Adipocyte (in vitro differentiated cells): ENCODE measurements at regions not wholly inside any gene's neighbourhood (a gene's known extent, or its start where the extent isn't known, plus 50 kb on each side); places are given as distances from the start of the nearest gene placed in this dataset.

Source experiments
- DNase-seq: peaks from one replicate; pipeline ENCODE4 v3.0.0-alpha.2; 2015; ENCODE audit warnings: low read depth
- H3K27me3 ChIP-seq: replicated peaks from 2 replicates; pipeline ENCODE4 v1.7.0; 2013; ENCODE audit warnings: mild to moderate bottlenecking, low read length, moderate library complexity; ENCODE audit not compliant: control insufficient read depth, insufficient read depth
- H3K36me3 ChIP-seq: 2 replicates; pipeline ENCODE4 v1.7.0; 2013; ENCODE audit warnings: low read length, mild to moderate bottlenecking, moderate library complexity; ENCODE audit not compliant: control insufficient read depth, insufficient read depth, severe bottlenecking
- H3K4me1 ChIP-seq: 2 replicates; pipeline ENCODE4 v1.7.0; 2013; ENCODE audit warnings: mild to moderate bottlenecking, low read length, moderate library complexity; ENCODE audit not compliant: control insufficient read depth, insufficient read depth
- H3K4me3 ChIP-seq: 2 replicates; pipeline ENCODE4 v1.7.0; 2013; ENCODE audit warnings: mild to moderate bottlenecking, low read length, moderate library complexity
- H3K9ac ChIP-seq: 2 replicates; pipeline ENCODE4 v1.7.0; 2013; ENCODE audit warnings: mild to moderate bottlenecking, low read length, moderate library complexity
- H3K9me3 ChIP-seq: 2 replicates; pipeline ENCODE4 v1.7.0; 2013; ENCODE audit warnings: mild to moderate bottlenecking, low read length, moderate library complexity; ENCODE audit not compliant: control insufficient read depth

DNA sequence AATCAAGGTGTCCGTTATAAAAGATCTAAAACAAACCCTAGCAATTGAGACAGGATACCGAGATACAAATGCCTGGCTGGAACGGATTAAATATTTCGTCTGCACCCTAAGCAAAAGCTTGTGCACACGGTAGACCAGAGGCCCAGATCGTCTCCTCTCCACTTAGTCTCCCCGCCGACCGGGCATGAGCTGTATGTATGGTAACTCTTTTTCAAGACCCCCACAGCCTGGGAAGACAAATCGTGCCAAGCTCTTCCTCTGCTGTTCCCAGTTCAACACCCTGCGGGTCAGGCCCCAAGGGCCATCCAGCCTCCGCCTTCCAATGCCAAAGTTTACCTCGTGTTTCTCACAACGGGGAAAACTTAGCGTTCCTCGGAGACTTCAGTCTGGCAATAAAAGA, 285.7 kb upstream of the GALNT17 start:
- H3K27me3 ChIP-seq = no peaks in the 10 kb centered on the region
- no peaks in the 10 kb centered on the region for H3K36me3 ChIP-seq
- no peak overlapping the region for H3K9ac ChIP-seq
- DNase-seq = no peak
- no peaks in the 10 kb centered on the region for H3K4me1 ChIP-seq
- H3K9me3 ChIP-seq = peaks cover 12% of the 10 kb centered on the region
- H3K4me3 ChIP-seq = no peak overlapping the region

DNA sequence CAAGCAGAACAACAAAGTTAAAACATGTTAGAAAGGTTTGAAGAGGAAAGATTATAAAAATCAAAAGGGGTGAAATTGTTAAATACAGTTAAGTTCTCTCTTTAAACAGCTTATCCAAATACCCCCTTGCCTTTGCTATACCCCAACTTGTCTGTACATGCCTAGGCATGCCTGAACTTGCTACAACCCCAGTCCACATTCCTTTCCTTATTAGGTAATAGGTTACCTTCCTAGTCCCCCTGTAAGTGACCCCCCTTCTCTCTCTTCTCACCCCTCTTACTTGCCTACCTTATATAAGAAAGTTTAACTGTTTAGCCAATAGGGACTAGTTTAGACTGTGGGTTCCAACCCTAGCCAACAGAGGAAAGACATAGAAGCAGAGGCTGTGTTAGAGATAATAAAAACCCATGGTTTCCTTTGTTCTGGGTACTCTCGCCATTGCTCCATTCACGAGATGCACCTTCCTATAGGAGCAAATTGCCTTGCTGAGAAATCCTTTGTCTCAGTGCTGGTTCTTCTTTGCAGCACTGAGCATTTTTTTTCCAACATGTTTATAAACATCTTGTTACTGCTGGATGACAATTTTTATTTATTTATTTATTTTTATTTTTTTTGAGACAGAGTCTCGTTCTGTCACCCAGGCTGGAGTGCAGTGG, 282.2 kb upstream of the GALNT17 start:
- H3K4me1 ChIP-seq = no peaks in the 10 kb centered on the region
- no peak overlapping the region for H3K9ac ChIP-seq
- no peak overlapping the region for H3K4me3 ChIP-seq
- H3K27me3 ChIP-seq = no peaks in the 10 kb centered on the region
- no peaks in the 10 kb centered on the region for H3K36me3 ChIP-seq
- DNase-seq = no peak
- peaks cover 12% of the 10 kb centered on the region for H3K9me3 ChIP-seq

DNA sequence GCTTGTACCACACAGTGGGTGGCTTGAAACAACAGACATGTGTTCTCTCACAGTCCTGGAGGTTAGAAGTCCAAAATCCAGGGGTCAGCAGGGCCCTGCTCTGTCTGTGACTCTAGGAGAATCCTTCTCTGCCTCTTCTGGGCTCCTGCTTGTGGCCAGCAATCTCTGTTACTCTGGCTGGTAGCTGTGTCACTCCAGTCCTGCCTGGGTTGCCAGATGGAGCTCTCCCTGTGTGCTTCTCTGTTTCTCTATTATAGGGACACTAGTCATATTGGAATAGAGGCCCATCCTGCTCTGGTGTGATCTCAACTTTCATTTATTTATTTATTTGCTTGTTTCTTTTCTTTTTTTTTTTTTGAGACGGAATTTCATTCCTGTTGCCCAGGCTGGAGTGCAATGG, 276.6 kb upstream of the GALNT17 start:
- no peak for DNase-seq
- Histone ChIP-seq H3K9ac (no peak overlapping the region), H3K36me3 (no peaks in the 10 kb centered on the region), H3K4me3 (no peak overlapping the region), H3K4me1 (no peaks in the 10 kb centered on the region), H3K9me3 (no peaks in the 10 kb centered on the region), H3K27me3 (no peaks in the 10 kb centered on the region)

DNA sequence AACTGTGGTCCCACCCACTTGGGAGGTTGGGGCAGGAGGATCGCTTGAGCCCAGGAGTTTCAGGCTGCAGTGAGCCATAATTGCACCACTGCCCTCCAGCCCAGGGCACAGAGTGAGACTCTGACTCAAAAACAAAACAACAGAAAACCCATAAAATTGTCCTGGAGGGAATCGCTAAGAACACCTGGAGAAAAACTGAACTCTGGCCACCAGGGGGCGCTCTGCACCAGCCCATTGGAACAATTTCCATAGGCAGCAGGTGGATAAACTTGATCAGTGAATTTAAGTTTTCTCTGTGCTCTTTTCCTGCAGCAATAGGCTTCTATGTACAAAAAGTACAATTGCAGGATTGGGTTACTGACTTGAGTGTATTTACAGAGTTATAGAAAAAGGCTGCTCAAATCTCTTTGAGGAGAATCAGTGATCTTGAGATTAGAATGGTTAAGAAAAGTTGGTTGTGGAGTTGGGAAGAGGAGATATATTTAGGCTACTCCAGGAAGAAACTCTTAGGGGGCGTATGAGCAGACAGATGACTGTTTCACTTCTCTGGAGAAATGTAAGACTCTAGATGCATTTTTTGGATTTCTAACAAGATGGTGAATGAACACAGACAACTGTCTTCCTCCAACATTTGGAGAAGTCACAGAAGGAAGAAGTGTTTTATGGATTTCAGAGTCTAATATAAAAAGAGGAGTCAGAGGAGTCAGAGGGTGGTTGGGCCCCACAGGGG, 274.9 kb upstream of the GALNT17 start:
- H3K4me3 ChIP-seq = no peak overlapping the region
- H3K9me3 ChIP-seq = peaks cover 10% of the 10 kb centered on the region
- no peaks in the 10 kb centered on the region for H3K36me3 ChIP-seq
- no peaks in the 10 kb centered on the region for H3K4me1 ChIP-seq
- peak; percentile 75 for DNase-seq
- H3K9ac ChIP-seq = no peak overlapping the region
- H3K27me3 ChIP-seq = no peaks in the 10 kb centered on the region

DNA sequence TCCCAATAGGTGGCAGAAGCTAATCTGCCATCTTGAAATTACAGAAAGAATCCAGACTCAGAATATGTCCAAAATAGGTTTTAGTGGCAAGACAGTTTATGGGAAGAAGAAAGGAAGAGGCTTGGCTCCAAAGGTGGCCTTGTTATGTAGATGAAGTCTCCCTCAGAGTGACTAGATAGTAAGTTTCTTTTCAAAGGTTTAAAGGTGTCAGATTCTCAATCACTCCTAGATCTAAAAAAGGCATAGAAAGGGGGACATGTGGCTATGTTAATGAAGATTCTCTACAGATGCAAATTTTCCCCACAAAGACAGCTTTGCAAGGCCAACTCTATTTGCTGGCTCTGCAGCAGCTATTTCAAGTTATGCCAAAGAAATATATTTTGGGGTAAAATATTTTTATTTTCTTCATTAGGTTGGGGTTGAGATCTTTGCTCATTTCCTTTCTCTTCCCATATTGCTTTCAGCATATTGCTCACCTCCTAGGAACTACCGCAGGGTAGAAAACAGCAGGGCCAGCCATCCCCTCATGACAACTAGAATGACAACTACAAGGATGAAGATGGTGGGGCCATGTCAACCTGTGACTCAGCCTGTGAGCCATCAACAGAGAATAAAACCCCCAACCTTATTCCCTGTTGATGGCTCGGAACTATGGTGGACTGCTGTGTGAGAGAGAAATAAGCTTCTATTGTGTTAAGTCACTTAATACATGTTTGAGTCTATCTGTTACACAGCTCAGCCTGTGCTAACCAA, 274.0 kb upstream of the GALNT17 start:
- H3K27me3 ChIP-seq = no peaks in the 10 kb centered on the region
- no peak for DNase-seq
- peaks cover 11% of the 10 kb centered on the region for H3K9me3 ChIP-seq
- no peak overlapping the region for H3K9ac ChIP-seq
- H3K4me1 ChIP-seq = no peaks in the 10 kb centered on the region
- H3K4me3 ChIP-seq = no peak overlapping the region
- no peaks in the 10 kb centered on the region for H3K36me3 ChIP-seq

DNA sequence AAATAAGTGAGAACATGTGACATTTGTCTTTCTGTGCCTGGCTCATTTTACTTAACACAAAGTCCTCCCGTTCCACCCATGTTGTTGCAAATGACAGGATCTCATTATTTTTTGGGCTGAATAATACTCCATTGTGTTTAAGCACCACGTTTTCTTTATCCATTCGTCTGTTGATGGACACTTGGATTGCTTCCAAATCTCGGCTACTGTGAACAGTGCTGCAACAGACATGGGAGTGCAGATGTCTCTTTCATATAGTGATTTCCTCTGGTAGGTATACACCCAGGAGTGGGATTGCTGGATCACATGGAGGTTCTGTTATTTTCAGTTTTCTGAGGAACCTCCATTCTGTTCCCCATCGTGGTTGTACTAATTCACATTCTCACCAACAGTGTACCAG, 264.4 kb upstream of the GALNT17 start:
- H3K4me1 ChIP-seq = no peaks in the 10 kb centered on the region
- H3K9me3 ChIP-seq = peaks cover 3% of the 10 kb centered on the region
- no peaks in the 10 kb centered on the region for H3K27me3 ChIP-seq
- H3K9ac ChIP-seq = no peak overlapping the region
- DNase-seq = no peak
- no peak overlapping the region for H3K4me3 ChIP-seq
- H3K36me3 ChIP-seq = no peaks in the 10 kb centered on the region

DNA sequence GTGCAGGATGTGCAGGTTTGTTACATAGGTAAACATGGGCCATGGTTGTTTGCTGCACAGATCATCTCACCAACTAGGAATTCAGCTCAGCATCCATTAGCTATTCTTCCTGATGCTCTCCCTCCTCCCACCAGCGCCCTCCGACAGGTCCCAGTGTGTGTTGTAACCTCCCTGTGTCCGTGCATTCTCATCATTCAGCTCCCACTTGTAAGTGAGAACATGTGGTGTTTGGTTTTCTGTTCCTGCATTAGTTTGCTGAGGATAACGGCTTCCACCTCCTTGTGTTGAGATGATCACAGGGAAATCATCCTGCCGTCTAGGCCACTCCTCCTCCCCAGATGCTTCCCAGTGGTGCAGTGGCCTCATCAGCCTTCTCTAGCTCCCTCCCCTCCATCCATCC, 261.6 kb upstream of the GALNT17 start:
- no peaks in the 10 kb centered on the region for H3K36me3 ChIP-seq
- H3K27me3 ChIP-seq = no peaks in the 10 kb centered on the region
- no peak for DNase-seq
- H3K4me3 ChIP-seq = no peak overlapping the region
- no peaks in the 10 kb centered on the region for H3K4me1 ChIP-seq
- no peak overlapping the region for H3K9ac ChIP-seq
- no peaks in the 10 kb centered on the region for H3K9me3 ChIP-seq

DNA sequence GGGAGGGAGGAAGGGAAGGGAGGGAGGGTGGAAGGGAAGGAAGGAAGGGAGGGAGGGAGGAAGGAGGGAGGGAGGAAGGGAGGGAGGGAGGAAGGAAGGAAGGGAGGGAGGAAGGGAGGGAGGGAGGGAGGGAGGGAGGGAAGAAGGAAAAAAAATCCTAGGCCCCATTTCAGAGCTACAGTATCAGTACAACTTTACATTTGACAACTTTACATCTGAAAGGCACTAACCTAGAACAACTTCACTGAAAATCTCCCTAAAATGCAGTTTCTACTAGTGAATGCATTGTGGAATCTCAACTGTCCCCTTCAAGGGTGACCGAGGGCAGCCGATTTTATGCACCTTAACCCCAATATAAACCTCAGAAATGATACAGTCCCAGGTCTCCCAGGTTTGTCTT, 259.8 kb upstream of the GALNT17 start:
- H3K4me1 ChIP-seq = no peaks in the 10 kb centered on the region
- H3K9me3 ChIP-seq = no peaks in the 10 kb centered on the region
- H3K36me3 ChIP-seq = no peaks in the 10 kb centered on the region
- no peak overlapping the region for H3K9ac ChIP-seq
- DNase-seq = no peak
- no peaks in the 10 kb centered on the region for H3K27me3 ChIP-seq
- no peak overlapping the region for H3K4me3 ChIP-seq

DNA sequence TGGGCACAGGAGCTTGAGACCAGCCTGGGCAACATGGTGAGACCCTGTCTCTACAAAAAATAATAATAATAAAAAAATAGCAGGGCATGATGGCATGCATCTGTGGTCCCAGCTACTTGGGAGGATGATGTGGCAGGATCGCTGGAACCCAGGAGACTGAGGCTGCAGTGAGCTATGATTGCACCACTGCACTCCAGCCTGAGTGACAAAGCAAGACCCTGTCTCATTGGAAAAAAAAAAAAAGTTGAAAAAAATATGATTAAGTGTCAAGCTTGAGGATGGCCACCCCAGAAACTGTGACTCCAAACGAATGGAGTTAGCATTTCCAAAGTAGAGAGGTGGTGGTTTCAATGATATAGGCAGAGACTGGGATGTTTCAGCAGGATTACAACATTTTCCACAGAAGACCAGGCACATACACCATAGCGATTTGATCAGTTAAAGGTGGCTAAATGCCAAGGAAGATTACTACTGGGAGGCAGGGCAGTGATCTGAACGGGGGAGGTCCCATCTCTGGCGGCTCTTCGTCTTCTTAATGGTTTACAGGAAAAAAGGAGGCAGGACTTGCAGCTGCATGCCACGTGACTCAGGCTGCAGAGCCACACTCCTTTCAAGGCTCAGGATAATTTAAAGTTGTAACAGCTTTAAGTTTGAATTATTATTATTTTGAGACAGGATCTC, 250.6 kb upstream of the GALNT17 start:
- no peak overlapping the region for H3K9ac ChIP-seq
- H3K27me3 ChIP-seq = no peaks in the 10 kb centered on the region
- H3K9me3 ChIP-seq = peaks cover 5% of the 10 kb centered on the region
- H3K36me3 ChIP-seq = no peaks in the 10 kb centered on the region
- no peak for DNase-seq
- H3K4me3 ChIP-seq = no peak overlapping the region
- no peaks in the 10 kb centered on the region for H3K4me1 ChIP-seq

DNA sequence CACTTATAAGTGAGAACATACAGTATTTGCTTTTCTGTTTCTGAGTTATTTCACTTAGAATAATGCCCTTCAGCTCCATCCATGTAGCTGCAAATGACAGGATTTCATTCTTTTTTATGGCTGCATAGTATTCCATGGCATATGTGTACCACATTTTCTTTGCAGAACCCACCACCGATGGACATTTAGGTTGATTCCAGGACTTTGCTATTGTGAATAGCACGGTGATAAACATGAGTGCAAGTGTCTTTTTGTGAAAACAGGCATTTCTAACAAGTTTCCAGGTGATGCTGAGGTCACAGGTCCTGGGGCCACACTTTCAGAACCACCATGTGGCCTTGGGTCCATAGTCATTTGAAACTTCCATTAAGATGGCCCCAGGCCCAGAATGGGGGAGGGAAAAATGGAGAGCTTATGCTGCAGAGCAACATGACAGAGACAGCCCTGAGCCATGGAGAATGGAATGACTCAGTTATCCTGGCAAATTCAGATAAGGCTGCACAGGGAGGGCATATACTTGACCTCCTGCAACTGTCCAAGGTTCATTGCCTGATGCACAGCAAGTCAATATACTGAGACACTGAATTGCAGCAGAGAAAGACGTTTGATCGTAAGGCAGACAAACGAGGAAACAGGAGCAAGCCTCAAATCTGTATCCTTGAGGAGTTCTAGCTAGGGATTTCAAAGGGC, 248.0 kb upstream of the GALNT17 start:
- no peak for DNase-seq
- no peak overlapping the region for H3K4me3 ChIP-seq
- H3K9ac ChIP-seq = no peak overlapping the region
- H3K4me1 ChIP-seq = no peaks in the 10 kb centered on the region
- H3K27me3 ChIP-seq = no peaks in the 10 kb centered on the region
- peaks cover 9% of the 10 kb centered on the region for H3K9me3 ChIP-seq
- H3K36me3 ChIP-seq = no peaks in the 10 kb centered on the region

DNA sequence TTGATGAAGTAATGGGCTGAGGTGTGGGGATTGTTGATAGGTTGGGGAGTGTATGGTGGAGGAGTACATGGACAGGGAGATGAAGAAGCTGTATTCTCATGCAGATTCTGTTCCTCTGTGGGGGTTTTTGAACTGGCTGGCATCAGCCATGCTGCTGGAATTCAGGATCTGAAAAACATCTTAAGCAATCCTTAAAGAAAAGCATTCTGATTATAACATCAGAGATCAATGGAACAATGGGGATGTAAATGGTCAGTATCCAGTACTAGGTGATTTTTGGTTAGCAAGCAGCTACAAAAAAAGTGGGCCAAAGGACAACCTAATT, 247.5 kb upstream of the GALNT17 start:
- no peak for DNase-seq
- no peak overlapping the region for H3K4me3 ChIP-seq
- no peaks in the 10 kb centered on the region for H3K27me3 ChIP-seq
- no peak overlapping the region for H3K9ac ChIP-seq
- no peaks in the 10 kb centered on the region for H3K4me1 ChIP-seq
- peaks cover 9% of the 10 kb centered on the region for H3K9me3 ChIP-seq
- no peaks in the 10 kb centered on the region for H3K36me3 ChIP-seq
